Aorta (tissue), 5 donors: ENCODE measurements at regions not wholly inside any gene's neighbourhood (a gene's known extent, or its start where the extent isn't known, plus 50 kb on each side); places are given as distances from the start of the nearest gene placed in this dataset.

Experiments
- ATAC-seq: fragments of 200-7000 bp; cut with Tn5 transposase; one replicate; pipeline ENCODE4 v1.9.1; 2022; ENCODE audit warnings: moderate library complexity; ENCODE audit not compliant: low FRiP score
- DNase-seq, 2 donors: peaks; one replicate each; pipeline ENCODE4 v3.0.0-alpha.2; 2020
- H3K27ac ChIP-seq, 2 donors: one replicate each; pipeline ENCODE4 v1.5.1; 2013; ENCODE audit warnings: low read length in 2 of 2, mild to moderate bottlenecking in 2 of 2, moderate library complexity in 2 of 2, control low read depth in 1 of 2, inconsistent platforms in 1 of 2, low read depth in 1 of 2
- H3K27me3 ChIP-seq, 2 donors: one replicate each; pipeline ENCODE4 v1.6.1; 2013; ENCODE audit warnings: control low read depth in 1 of 2, low read length in 1 of 2, mild to moderate bottlenecking in 1 of 2, moderate library complexity in 1 of 2; ENCODE audit not compliant: insufficient read depth in 2 of 2, control insufficient read depth in 1 of 2
- H3K36me3 ChIP-seq, 2 donors: one replicate each; pipeline ENCODE4 v1.6.1; 2013; ENCODE audit warnings: control low read depth in 1 of 2, low read length in 1 of 2, mild to moderate bottlenecking in 1 of 2; ENCODE audit not compliant: insufficient read depth in 2 of 2, control insufficient read depth in 1 of 2
- H3K4me1 ChIP-seq, 2 donors: one replicate each; pipeline ENCODE4 v1.6.1; 2013; ENCODE audit warnings: low read length in 2 of 2, control low read depth in 1 of 2, mild to moderate bottlenecking in 1 of 2, moderate library complexity in 1 of 2; ENCODE audit not compliant: insufficient read depth in 2 of 2, control insufficient read depth in 1 of 2
- H3K4me3 ChIP-seq, 2 donors: one replicate each; pipeline ENCODE4 v1.5.1; 2013; ENCODE audit warnings: low read length in 2 of 2, control low read depth in 1 of 2, mild to moderate bottlenecking in 1 of 2
- H3K9me3 ChIP-seq: one replicate; pipeline ENCODE4 v1.6.1; 2013; ENCODE audit warnings: mild to moderate bottlenecking, low read length; ENCODE audit not compliant: control insufficient read depth
- WGBS, 2 donors: extraction: QIAGEN DNeasy Blood & Tissue Kit; methylation state at CpG; one replicate each; pipeline ENCODE4 v1.1.7; 2013; 5-methylcytosine and 5-hydroxymethylcytosine counted together
- intact Hi-C, 2 donors: fragments of 100-400 bp; cut with DNase I; formaldehyde crosslinking; loops; one replicate each; pipeline versions ENCODE4 v1.14.2 to v1.15.0; 2022
- donor health status: healthy with polysubstance abuse.
- donor health status: Bipolar disorder and iron deficiency.
- donor health status: DM: no; HTN: no; CAD: no.
- donor health status: DM: no; HTN: no; CAD: no.
- donor health status: DM: yes; HTN: yes; CAD: no.

GRCh38 chr3:13217736-13218540, 144.7 kb upstream of the IQSEC1 start:
- Histone ChIP-seq H3K4me3 (no peak overlapping the region), H3K27ac (no peak overlapping the region), H3K36me3 (no peaks in the 10 kb centered on the region), H3K4me1 (no peaks in the 10 kb centered on the region), H3K27me3 (no peaks in the 10 kb centered on the region), H3K9me3 (no peaks in the 10 kb centered on the region)
- no peak for ATAC-seq
- DNase-seq = no peak
- WGBS, 2 donors = 88 to 89% methylated on average over 9 of the region's 9 CpGs
- intact Hi-C loops = no loop called here

- no peak overlapping the region for H3K4me3 ChIP-seq
- intact Hi-C loops = no loop called here
- DNase-seq = no peak
- no peak for ATAC-seq
- H3K9me3 ChIP-seq = no peaks in the 10 kb centered on the region
- no peak overlapping the region for H3K27ac ChIP-seq
- H3K4me1 ChIP-seq = no peaks in the 10 kb centered on the region
- no peaks in the 10 kb centered on the region for H3K27me3 ChIP-seq
- H3K36me3 ChIP-seq = no peaks in the 10 kb centered on the region
- WGBS, 2 donors = 86 to 87% methylated on average over 2 of the region's 2 CpGs
Observed at GRCh38 chr3:13217253-13217652, 144.0 kb upstream of the IQSEC1 start.

- Histone ChIP-seq H3K36me3 (no peaks in the 10 kb centered on the region), H3K9me3 (no peaks in the 10 kb centered on the region), H3K27me3 (no peaks in the 10 kb centered on the region), H3K27ac (no peak overlapping the region), H3K4me3 (no peak overlapping the region), H3K4me1 (no peaks in the 10 kb centered on the region)
- intact Hi-C loops = no loop called here
- DNase-seq (peak in 1 of 2 donors; percentile 36), ATAC-seq (no peak)
- WGBS, 2 donors = 44 to 51% methylated on average over 8 of the region's 8 CpGs
Observed at GRCh38 chr3:13215940-13216546, 142.8 kb upstream of the IQSEC1 start.

GRCh38 chr3:13214847-13215472, 141.7 kb upstream of the IQSEC1 start:
- Histone ChIP-seq H3K36me3 (no peaks in the 10 kb centered on the region), H3K9me3 (no peaks in the 10 kb centered on the region), H3K4me3 (no peak overlapping the region), H3K4me1 (no peaks in the 10 kb centered on the region), H3K27ac (no peak overlapping the region), H3K27me3 (no peaks in the 10 kb centered on the region)
- WGBS, 2 donors = 93 to 95% methylated on average over 15 of the region's 15 CpGs
- peak in 1 of 2 donors; percentile 30 for DNase-seq
- no peak for ATAC-seq
- intact Hi-C loops = no loop called here

- H3K4me1 ChIP-seq = no peaks in the 10 kb centered on the region
- H3K9me3 ChIP-seq = no peaks in the 10 kb centered on the region
- H3K27ac ChIP-seq = no peak overlapping the region
- H3K36me3 ChIP-seq = no peaks in the 10 kb centered on the region
- ATAC-seq (no peak), DNase-seq (peak in 1 of 2 donors; percentile 73)
- WGBS, 2 donors = 79 to 82% methylated on average over 26 of the region's 26 CpGs
- no peaks in the 10 kb centered on the region for H3K27me3 ChIP-seq
- H3K4me3 ChIP-seq = no peak overlapping the region
- intact Hi-C loops = no loop called here
Observed at GRCh38 chr3:13213911-13214846, 140.9 kb upstream of the IQSEC1 start.

- H3K27me3 ChIP-seq = no peaks in the 10 kb centered on the region
- intact Hi-C loops = no loop called here
- DNase-seq (no peak), ATAC-seq (no peak)
- H3K4me1 ChIP-seq = no peaks in the 10 kb centered on the region
- 89 to 90% methylated on average over 3 of the region's 3 CpGs for WGBS, 2 donors
- H3K27ac ChIP-seq = no peak overlapping the region
- no peak overlapping the region for H3K4me3 ChIP-seq
- H3K36me3 ChIP-seq = no peaks in the 10 kb centered on the region
- H3K9me3 ChIP-seq = no peaks in the 10 kb centered on the region
Observed at GRCh38 chr3:13213490-13213889, 140.3 kb upstream of the IQSEC1 start.

GRCh38 chr3:13211605-13212210, 138.5 kb upstream of the IQSEC1 start:
- Histone ChIP-seq H3K4me1 (no peaks in the 10 kb centered on the region), H3K27me3 (no peaks in the 10 kb centered on the region), H3K9me3 (no peaks in the 10 kb centered on the region), H3K36me3 (no peaks in the 10 kb centered on the region), H3K4me3 (no peak overlapping the region), H3K27ac (no peak overlapping the region)
- 79 to 83% methylated on average over 16 of the region's 16 CpGs for WGBS, 2 donors
- no peak for ATAC-seq
- DNase-seq = peak in 1 of 2 donors; percentile 55
- intact Hi-C loops = no loop called here
